CD14-positive monocyte (primary cell): ENCODE measurements at regions not wholly inside any gene's neighbourhood (a gene's known extent, or its start where the extent isn't known, plus 50 kb on each side); places are given as distances from the start of the nearest gene placed in this dataset.

Source experiments
- DNase-seq, 3 donors: peaks; one replicate each; pipeline ENCODE4 v3.0.0-alpha.2; 2011 to 2022
- H2AFZ ChIP-seq: 2 replicates; pipeline ENCODE4 v1.6.0; 2012; ENCODE audit warnings: mild to moderate bottlenecking, low read depth, low read length, inconsistent platforms; ENCODE audit not compliant: insufficient read depth, poor library complexity, severe bottlenecking
- H3K27ac ChIP-seq, 2 donors: 1 replicate in 1 of 2; 2 replicates in 1 of 2; pipeline ENCODE4 v1.5.1; 2012 to 2013; ENCODE audit warnings: low read length in 2 of 2, control low read depth in 1 of 2, inconsistent platforms in 1 of 2, low read depth in 1 of 2, mild to moderate bottlenecking in 1 of 2
- H3K27me3 ChIP-seq, 2 donors: one replicate each; pipeline versions ENCODE4 v1.6.0 to v1.6.1; 2011 to 2013; ENCODE audit warnings: low read length in 2 of 2; ENCODE audit not compliant: control insufficient read depth in 2 of 2, insufficient read depth in 2 of 2
- H3K36me3 ChIP-seq, 2 donors: replicated peaks in 1 of 2; 1 replicate in 1 of 2; 2 replicates in 1 of 2; pipeline versions ENCODE4 v1.5.1 to v1.6.1; 2012 to 2013; ENCODE audit warnings: low read length in 2 of 2, control low read depth in 1 of 2, inconsistent platforms in 1 of 2, mild to moderate bottlenecking in 1 of 2; ENCODE audit not compliant: insufficient read depth in 2 of 2, control insufficient read depth in 1 of 2
- H3K4me1 ChIP-seq, 2 donors: 1 replicate in 1 of 2; 2 replicates in 1 of 2; pipeline versions ENCODE4 v1.5.1 to v1.6.1; 2012 to 2013; ENCODE audit warnings: low read length in 2 of 2, control low read depth in 1 of 2, inconsistent platforms in 1 of 2, mild to moderate bottlenecking in 1 of 2, moderate library complexity in 1 of 2; ENCODE audit not compliant: insufficient read depth in 2 of 2, control insufficient read depth in 1 of 2
- H3K4me2 ChIP-seq: replicated peaks from 2 replicates; pipeline ENCODE3; 2012; ENCODE audit warnings: low read length, moderate library complexity, mild to moderate bottlenecking; ENCODE audit not compliant: poor library complexity, severe bottlenecking; ENCODE audit errors: extremely low read depth
- H3K4me3 ChIP-seq, 3 experiments: fragments of 200-600 bp in 1 of 3; sonication (generic) in 1 of 3; replicated peaks in 1 of 3; 1 replicate in 2 of 3; 2 replicates in 1 of 3; pipeline ENCODE4 v1.5.1; 2011 to 2013; ENCODE audit warnings: low read length in 3 of 3, mild to moderate bottlenecking in 3 of 3, control low read depth in 2 of 3, low read depth in 2 of 3, inconsistent platforms in 1 of 3, moderate library complexity in 1 of 3
- H3K79me2 ChIP-seq: 2 replicates; pipeline ENCODE4 v1.6.0; 2012; ENCODE audit warnings: mild to moderate bottlenecking, control low read depth, inconsistent platforms, low read length, moderate library complexity; ENCODE audit not compliant: insufficient read depth
- H3K9ac ChIP-seq: 2 replicates; pipeline ENCODE4 v1.6.0; 2017; ENCODE audit warnings: low read length, mild to moderate bottlenecking; ENCODE audit not compliant: insufficient read depth, poor library complexity, severe bottlenecking
- H3K9me3 ChIP-seq, 2 donors: replicated peaks in 1 of 2; 1 replicate in 1 of 2; 2 replicates in 1 of 2; pipeline versions ENCODE4 v1.5.1 to v1.6.1; 2012 to 2013; ENCODE audit warnings: low read length in 2 of 2, control low read depth in 1 of 2; ENCODE audit not compliant: control insufficient read depth in 1 of 2, insufficient read depth in 1 of 2
- H4K20me1 ChIP-seq: 2 replicates; pipeline ENCODE4 v1.6.0; 2012; ENCODE audit warnings: mild to moderate bottlenecking, low read length, control low read depth, moderate library complexity; ENCODE audit not compliant: insufficient read depth
- H3K27ac Mint-ChIP-seq, 7 donors: one replicate each; pipeline ENCODE4 v1.8.0; 2020; ENCODE audit warnings: mild to moderate bottlenecking in 7 of 7, mixed read lengths in 7 of 7, moderate library complexity in 6 of 7, inconsistent platforms in 2 of 7
- H3K27me3 Mint-ChIP-seq, 3 donors: one replicate each; pipeline ENCODE4 v1.8.0; 2021 to 2022; ENCODE audit warnings: low read depth in 3 of 3, mild to moderate bottlenecking in 3 of 3, mixed read lengths in 3 of 3, moderate library complexity in 3 of 3, inconsistent platforms in 1 of 3
- H3K36me3 Mint-ChIP-seq, 2 donors: one replicate each; pipeline ENCODE4 v1.8.0; 2020; ENCODE audit warnings: mixed read lengths in 2 of 2, inconsistent platforms in 1 of 2, mild to moderate bottlenecking in 1 of 2
- H3K4me1 Mint-ChIP-seq: one replicate; pipeline ENCODE4 v1.8.0; 2020; ENCODE audit warnings: mild to moderate bottlenecking, mixed read lengths
- H3K4me3 Mint-ChIP-seq, 2 donors: one replicate each; pipeline ENCODE4 v1.8.0; 2020; ENCODE audit warnings: mild to moderate bottlenecking in 2 of 2, mixed read lengths in 2 of 2, moderate library complexity in 1 of 2
- H3K9me3 Mint-ChIP-seq, 7 donors: one replicate each; pipeline ENCODE4 v1.8.0; 2020 to 2022; ENCODE audit warnings: mixed read lengths in 7 of 7, mild to moderate bottlenecking in 6 of 7, moderate library complexity in 6 of 7, inconsistent platforms in 2 of 7
- WGBS: methylation state at CpG from one replicate; pipeline ENCODE4 v1.1.5; 2013; ENCODE audit warnings: missing lambda C conversion rate; ENCODE audit not compliant: insufficient coverage; 5-methylcytosine and 5-hydroxymethylcytosine counted together
- intact Hi-C, 2 donors: fragments of 100-400 bp; cut with micrococcal nuclease; formaldehyde crosslinking; loops; one replicate each; pipeline versions ENCODE4 v1.15.0 to v1.15.1; 2023
- TF ChIP-seq, protein P1 (sequence below): fragments of 200-600 bp; IDR thresholded peaks from one replicate; pipeline ENCODE4 v1.8.0; 2022; ENCODE audit warnings: antibody characterized with exemption, mild to moderate bottlenecking

- TF ChIP-seq, protein P1, sequence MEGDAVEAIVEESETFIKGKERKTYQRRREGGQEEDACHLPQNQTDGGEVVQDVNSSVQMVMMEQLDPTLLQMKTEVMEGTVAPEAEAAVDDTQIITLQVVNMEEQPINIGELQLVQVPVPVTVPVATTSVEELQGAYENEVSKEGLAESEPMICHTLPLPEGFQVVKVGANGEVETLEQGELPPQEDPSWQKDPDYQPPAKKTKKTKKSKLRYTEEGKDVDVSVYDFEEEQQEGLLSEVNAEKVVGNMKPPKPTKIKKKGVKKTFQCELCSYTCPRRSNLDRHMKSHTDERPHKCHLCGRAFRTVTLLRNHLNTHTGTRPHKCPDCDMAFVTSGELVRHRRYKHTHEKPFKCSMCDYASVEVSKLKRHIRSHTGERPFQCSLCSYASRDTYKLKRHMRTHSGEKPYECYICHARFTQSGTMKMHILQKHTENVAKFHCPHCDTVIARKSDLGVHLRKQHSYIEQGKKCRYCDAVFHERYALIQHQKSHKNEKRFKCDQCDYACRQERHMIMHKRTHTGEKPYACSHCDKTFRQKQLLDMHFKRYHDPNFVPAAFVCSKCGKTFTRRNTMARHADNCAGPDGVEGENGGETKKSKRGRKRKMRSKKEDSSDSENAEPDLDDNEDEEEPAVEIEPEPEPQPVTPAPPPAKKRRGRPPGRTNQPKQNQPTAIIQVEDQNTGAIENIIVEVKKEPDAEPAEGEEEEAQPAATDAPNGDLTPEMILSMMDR = no peak
- peaks cover 0 to 4% (median 0%) of the 10 kb centered on the region in 3 donors for H3K27me3 Mint-ChIP-seq
- no peak overlapping the region for H3K4me3 ChIP-seq
- intact Hi-C loops = no loop called here
- H3K4me1 Mint-ChIP-seq = no peaks in the 10 kb centered on the region
- DNase-seq = no peak
- no peak overlapping the region for H2AFZ ChIP-seq
- no peak overlapping the region for H3K27ac Mint-ChIP-seq
- 81% methylated on average over 3 of the region's 3 CpGs for WGBS
- no peak overlapping the region for H3K4me2 ChIP-seq
- no peaks in the 10 kb centered on the region for H3K27me3 ChIP-seq
- H3K27ac ChIP-seq = no peak overlapping the region
- no peaks in the 10 kb centered on the region for H3K36me3 ChIP-seq
- H3K4me3 Mint-ChIP-seq = no peak overlapping the region
- no peaks in the 10 kb centered on the region for H3K4me1 ChIP-seq
- no peaks in the 10 kb centered on the region for H3K36me3 Mint-ChIP-seq
- no peaks in the 10 kb centered on the region for H3K79me2 ChIP-seq
- no peak overlapping the region for H3K9ac ChIP-seq
- peaks cover 0 to 17% (median 5%) of the 10 kb centered on the region in 7 donors for H3K9me3 Mint-ChIP-seq
- peaks cover 11 to 14% of the 10 kb centered on the region in 2 donors for H3K9me3 ChIP-seq
- no peaks in the 10 kb centered on the region for H4K20me1 ChIP-seq
Measured at GRCh38 chr11:133710241-133710640, 135.1 kb downstream of the SPATA19 start.

DNA sequence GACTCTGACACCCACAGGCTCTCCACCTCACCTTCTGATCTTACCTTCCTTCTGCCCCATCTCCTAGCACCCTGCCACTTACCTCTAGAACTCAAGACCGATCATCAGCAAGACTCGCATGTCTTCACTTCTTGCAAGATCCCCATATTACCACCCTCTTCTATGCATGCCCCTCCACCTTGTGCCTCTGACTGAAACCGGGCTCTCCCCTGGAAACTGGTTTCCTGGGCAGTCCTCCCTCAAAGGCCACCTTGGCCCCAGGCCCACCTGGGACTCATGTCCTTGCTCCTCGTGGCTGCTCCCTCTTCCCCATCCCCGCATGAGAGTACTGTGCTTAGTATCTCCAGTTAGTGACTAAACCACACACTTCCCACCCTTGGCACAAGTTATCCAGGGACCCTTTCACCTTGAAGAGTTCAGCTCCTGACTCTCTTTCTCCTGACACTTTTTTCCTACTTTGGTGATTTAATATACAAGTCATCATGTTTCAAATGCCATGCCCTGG is 136.7 kb downstream of the SPATA19 start:
- H3K9ac ChIP-seq = no peak overlapping the region
- intact Hi-C loops = no loop called here

More for the DNA sequence above, 136.7 kb downstream of the SPATA19 start:
- peaks cover 0 to 10% (median 5%) of the 10 kb centered on the region in 7 donors for H3K9me3 Mint-ChIP-seq
- TF ChIP-seq, protein P1 = no peak
- no peak overlapping the region for H3K27ac Mint-ChIP-seq
- Histone ChIP-seq H3K9me3 (peaks cover 7 to 14% of the 10 kb centered on the region in 2 donors), H4K20me1 (no peaks in the 10 kb centered on the region), H3K4me2 (no peak overlapping the region), H3K4me3 (no peak overlapping the region), H3K27ac (no peak overlapping the region), H3K4me1 (no peaks in the 10 kb centered on the region), H3K27me3 (no peaks in the 10 kb centered on the region), H3K36me3 (no peaks in the 10 kb centered on the region), H2AFZ (no peak overlapping the region), H3K79me2 (no peaks in the 10 kb centered on the region)
- H3K36me3 Mint-ChIP-seq = no peaks in the 10 kb centered on the region
- H3K27me3 Mint-ChIP-seq = peaks cover 0 to 1% (median 0%) of the 10 kb centered on the region in 3 donors
- H3K4me3 Mint-ChIP-seq = no peak overlapping the region
- no peaks in the 10 kb centered on the region for H3K4me1 Mint-ChIP-seq
- DNase-seq = no peak
- 88% methylated on average over 5 of the region's 5 CpGs for WGBS
